Kidney (tissue), 13 donors: ENCODE measurements at regions not wholly inside any gene's neighbourhood (a gene's known extent, or its start where the extent isn't known, plus 50 kb on each side); places are given as distances from the start of the nearest gene placed in this dataset.

Source experiments
- DNase-seq, 5 donors: peaks; one replicate each; pipeline ENCODE4 v3.0.0-alpha.2; 2013 to 2020
- FAIRE-seq: peaks from 2 replicates; lab custom pipeline; 2012; peaks lifted over from hg19 to GRCh38; lab: Jason Lieb, UNC
- H3K27ac ChIP-seq, 2 donors: one replicate each; pipeline ENCODE4 v1.7.0; 2013; ENCODE audit warnings: low read depth in 2 of 2, low read length in 2 of 2, inconsistent platforms in 1 of 2
- H3K27me3 ChIP-seq: one replicate; pipeline ENCODE4 v1.7.1; 2013; ENCODE audit warnings: low read length, inconsistent platforms; ENCODE audit not compliant: control insufficient read depth, insufficient read depth
- H3K36me3 ChIP-seq, 3 donors: one replicate each; pipeline versions ENCODE4 v1.7.0 to v1.7.1; 2013; ENCODE audit warnings: low read length in 3 of 3, control low read depth in 1 of 3, inconsistent platforms in 1 of 3; ENCODE audit not compliant: insufficient read depth in 3 of 3, control insufficient read depth in 2 of 3
- H3K4me1 ChIP-seq, 3 donors: one replicate each; pipeline versions ENCODE4 v1.7.0 to v1.7.1; 2013; ENCODE audit warnings: low read length in 3 of 3, inconsistent platforms in 1 of 3, low read depth in 1 of 3; ENCODE audit not compliant: control insufficient read depth in 2 of 3, insufficient read depth in 2 of 3
- H3K4me3 ChIP-seq, 3 donors: one replicate each; pipeline versions ENCODE4 v1.7.0 to v1.8.1; 2013; ENCODE audit warnings: low read length in 3 of 3, control low read depth in 1 of 3, inconsistent platforms in 1 of 3
- H3K9ac ChIP-seq, 3 donors: one replicate each; pipeline versions ENCODE4 v1.7.0 to v1.7.1; 2013; ENCODE audit warnings: low read length in 3 of 3, control low read depth in 1 of 3, inconsistent platforms in 1 of 3
- H3K9me3 ChIP-seq, 3 donors: one replicate each; pipeline versions ENCODE4 v1.7.0 to v1.7.1; 2013; ENCODE audit warnings: low read length in 3 of 3, control low read depth in 1 of 3, inconsistent platforms in 1 of 3; ENCODE audit not compliant: control insufficient read depth in 2 of 3, insufficient read depth in 1 of 3
- intact Hi-C: fragments of 100-400 bp; cut with DNase I; formaldehyde crosslinking; loops from one replicate; pipeline ENCODE4 v1.11.1; 2022
- TF ChIP-seq, protein P1 (sequence below): IDR thresholded peaks from 3 replicates; pipeline ENCODE4 v1.5.1; 2012; ENCODE audit warnings: mild to moderate bottlenecking, moderate library complexity, borderline replicate concordance; ENCODE audit not compliant: insufficient read depth; ENCODE audit errors: extremely low read depth
- donor health status: control.
- donor health status: control.
- donor health status: control.
- donor health status: control.
- donor health status: control.
- donor health status: DM: yes; HTN: yes; CAD: no.
- donor health status: Normal renal cell carcinoma (clear cell type).

DNA sequence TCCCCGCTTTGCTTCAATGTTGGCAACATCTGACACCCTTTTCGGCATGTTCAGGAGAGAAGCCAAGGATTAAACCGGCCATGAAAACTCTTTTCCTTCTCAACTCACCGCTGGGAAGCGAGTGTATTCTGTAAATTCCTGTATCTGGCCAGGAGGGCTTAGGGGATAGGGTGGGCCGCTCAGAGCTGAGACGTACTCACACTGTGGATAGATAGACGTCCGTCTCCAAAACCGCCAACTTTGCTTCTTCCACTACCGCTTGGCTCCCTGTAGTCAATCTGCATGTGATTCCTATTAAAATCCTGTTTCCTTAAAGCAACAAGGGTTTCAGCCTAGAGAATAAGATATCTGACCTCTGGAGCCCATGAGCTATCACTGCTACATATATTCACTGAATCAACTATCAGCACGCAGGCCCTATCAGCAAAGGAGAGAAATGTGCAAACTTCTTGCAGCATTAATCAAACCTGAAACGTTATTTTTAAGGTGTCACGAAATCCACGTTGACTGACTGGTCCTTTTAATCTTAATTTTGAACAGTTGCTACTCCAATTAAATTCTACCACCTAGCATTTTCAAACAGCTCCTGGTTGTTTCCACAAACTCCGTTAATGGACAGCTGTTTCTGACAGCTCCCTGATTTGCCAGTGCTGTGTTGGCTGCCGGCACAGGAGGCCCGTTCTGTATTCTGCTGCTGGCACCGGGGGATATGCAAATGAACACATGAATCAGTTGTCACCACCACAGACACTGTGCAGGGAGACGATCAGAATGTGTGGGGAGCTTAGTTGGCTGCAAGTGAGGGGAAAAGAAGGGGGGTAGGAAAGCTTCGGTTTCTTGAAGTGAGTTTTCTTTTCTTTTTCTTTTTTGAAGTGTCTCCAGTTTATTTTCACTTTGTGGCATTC lies 438.9 kb upstream of the ARRDC4 start:
- Histone ChIP-seq H3K27ac (no peak overlapping the region), H3K36me3 (no peaks in the 10 kb centered on the region), H3K27me3 (no peaks in the 10 kb centered on the region), H3K9me3 (no peaks in the 10 kb centered on the region), H3K4me1 (peaks cover 0 to 2% (median 0%) of the 10 kb centered on the region in 3 donors), H3K9ac (no peak overlapping the region), H3K4me3 (peak overlapping the region in 1 of 3 donors; percentile 17)
- intact Hi-C loops, result no loop called here
- FAIRE-seq, result no peak
- peak in 4 of 5 donors; percentile 59 to 76 (median 69) for DNase-seq
- TF ChIP-seq, protein P1, sequence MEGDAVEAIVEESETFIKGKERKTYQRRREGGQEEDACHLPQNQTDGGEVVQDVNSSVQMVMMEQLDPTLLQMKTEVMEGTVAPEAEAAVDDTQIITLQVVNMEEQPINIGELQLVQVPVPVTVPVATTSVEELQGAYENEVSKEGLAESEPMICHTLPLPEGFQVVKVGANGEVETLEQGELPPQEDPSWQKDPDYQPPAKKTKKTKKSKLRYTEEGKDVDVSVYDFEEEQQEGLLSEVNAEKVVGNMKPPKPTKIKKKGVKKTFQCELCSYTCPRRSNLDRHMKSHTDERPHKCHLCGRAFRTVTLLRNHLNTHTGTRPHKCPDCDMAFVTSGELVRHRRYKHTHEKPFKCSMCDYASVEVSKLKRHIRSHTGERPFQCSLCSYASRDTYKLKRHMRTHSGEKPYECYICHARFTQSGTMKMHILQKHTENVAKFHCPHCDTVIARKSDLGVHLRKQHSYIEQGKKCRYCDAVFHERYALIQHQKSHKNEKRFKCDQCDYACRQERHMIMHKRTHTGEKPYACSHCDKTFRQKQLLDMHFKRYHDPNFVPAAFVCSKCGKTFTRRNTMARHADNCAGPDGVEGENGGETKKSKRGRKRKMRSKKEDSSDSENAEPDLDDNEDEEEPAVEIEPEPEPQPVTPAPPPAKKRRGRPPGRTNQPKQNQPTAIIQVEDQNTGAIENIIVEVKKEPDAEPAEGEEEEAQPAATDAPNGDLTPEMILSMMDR, result no peak

DNA sequence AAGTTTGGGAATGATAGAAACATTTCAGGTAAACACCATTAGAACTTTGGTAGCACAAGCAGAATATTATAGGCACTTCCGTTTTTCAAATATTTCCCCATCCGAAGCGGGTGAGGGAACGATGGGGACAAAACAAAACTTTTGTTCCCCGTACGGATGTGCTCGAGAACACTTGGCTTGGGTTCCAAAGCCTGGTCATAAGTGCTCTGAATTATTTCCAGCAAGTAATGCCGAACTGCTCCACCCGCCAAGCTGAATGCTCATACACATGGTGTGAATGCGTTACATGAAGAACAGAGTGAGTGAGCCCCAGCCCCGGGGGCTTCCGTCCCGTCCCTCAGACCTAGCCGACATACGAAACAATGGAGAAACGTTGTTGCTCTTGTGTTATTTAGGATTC lies 438.2 kb upstream of the ARRDC4 start:
- Histone ChIP-seq H3K9ac (no peak overlapping the region), H3K4me1 (peaks cover 0 to 2% (median 0%) of the 10 kb centered on the region in 3 donors), H3K36me3 (no peaks in the 10 kb centered on the region), H3K9me3 (no peaks in the 10 kb centered on the region), H3K4me3 (peak overlapping the region in 1 of 3 donors; percentile 17), H3K27ac (no peak overlapping the region), H3K27me3 (no peaks in the 10 kb centered on the region)
- DNase-seq, result no peak
- TF ChIP-seq, protein P1, result no peak
- intact Hi-C loops, result no loop called here
- no peak for FAIRE-seq

DNA sequence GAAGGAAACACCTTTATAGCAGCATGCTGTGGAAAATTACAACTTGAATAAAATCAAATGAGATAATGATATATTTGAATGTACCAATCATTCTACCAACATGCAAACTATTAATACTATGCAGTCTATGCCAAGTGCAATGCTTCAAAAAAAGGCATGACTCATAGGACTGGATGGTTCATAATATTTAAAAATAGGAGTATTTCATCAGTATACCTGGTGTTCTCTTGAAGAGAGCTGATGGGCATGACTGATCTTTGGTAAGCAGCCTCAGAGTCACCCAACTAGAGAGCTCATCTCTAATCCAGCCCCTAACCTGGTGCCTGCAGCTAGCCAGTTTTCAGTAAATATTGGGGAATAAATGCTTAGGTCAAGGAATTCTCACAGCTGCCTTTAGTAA lies 434.7 kb upstream of the ARRDC4 start:
- H3K27me3 ChIP-seq, result no peaks in the 10 kb centered on the region
- H3K9ac ChIP-seq, result no peak overlapping the region
- H3K36me3 ChIP-seq, result no peaks in the 10 kb centered on the region
- DNase-seq, result no peak
- FAIRE-seq, result no peak
- TF ChIP-seq, protein P1, result no peak
- peaks cover 0 to 2% (median 0%) of the 10 kb centered on the region in 3 donors for H3K4me1 ChIP-seq
- H3K27ac ChIP-seq, result no peak overlapping the region
- intact Hi-C loops, result no loop called here
- no peak overlapping the region for H3K4me3 ChIP-seq
- H3K9me3 ChIP-seq, result no peaks in the 10 kb centered on the region
